IMR-90 (cell line): ENCODE measurements at regions not wholly inside any gene's neighbourhood (a gene's known extent, or its start where the extent isn't known, plus 50 kb on each side); places are given as distances from the start of the nearest gene placed in this dataset.

Experiments used
- ATAC-seq: fragments of 200-7000 bp; cut with Tn5 transposase; 2 replicates; pipeline ENCODE4 v1.9.1; 2020; ENCODE audit warnings: low read depth, mild to moderate bottlenecking, moderate library complexity
- BruUV-seq: library from RNA; stranded (reverse); fragments of 400-500 nt; replicated peaks from 2 replicates; lab custom pipeline; 2021; lab: Mats Ljungman, UMichigan
- CTCF ChIA-PET: fragments of 300-600 bp; formaldehyde crosslinking; extraction: SDS; loops from one replicate; lab custom pipeline; 2021; ENCODE audit warnings: antibody characterized with exemption; lab: Yijun Ruan, JAX
- POLR2A ChIA-PET: fragments of 300-600 bp; sonication (Branson Sonifier 250); formaldehyde crosslinking; loops from one replicate; lab custom pipeline; 2022; ENCODE audit warnings: antibody characterized with exemption; ENCODE audit not compliant: unreplicated experiment; lab: Charles Lee
- DNase-seq: peaks from one replicate; pipeline ENCODE4 v3.0.0; 2013
- H2AFZ ChIP-seq: replicated peaks from 2 replicates; pipeline ENCODE3; 2013; ENCODE audit warnings: low read length, mild to moderate bottlenecking; ENCODE audit not compliant: poor library complexity
- H2AK5ac ChIP-seq: 2 replicates; pipeline ENCODE4 v1.6.1; 2013; ENCODE audit warnings: low read depth, low read length, inconsistent platforms
- H2AK9ac ChIP-seq: replicated peaks from 2 replicates; pipeline ENCODE3; 2013; ENCODE audit warnings: mild to moderate bottlenecking, low read depth, low read length, moderate library complexity; ENCODE audit not compliant: poor library complexity
- H2BK120ac ChIP-seq: 2 replicates; pipeline ENCODE4 v1.6.1; 2013; ENCODE audit warnings: low read depth, low read length, inconsistent platforms
- H2BK15ac ChIP-seq: 3 replicates; pipeline ENCODE4 v1.6.1; 2013; ENCODE audit warnings: low read depth, low read length, inconsistent platforms
- H2BK20ac ChIP-seq: 2 replicates; pipeline ENCODE4 v1.6.1; 2013; ENCODE audit warnings: low read depth, mild to moderate bottlenecking, inconsistent platforms, low read length, moderate library complexity
- H2BK5ac ChIP-seq: 2 replicates; pipeline ENCODE4 v1.6.1; 2013; ENCODE audit warnings: mild to moderate bottlenecking, low read depth, low read length, inconsistent platforms; ENCODE audit not compliant: poor library complexity, severe bottlenecking
- H3K14ac ChIP-seq: replicated peaks from 2 replicates; pipeline ENCODE4 v1.6.1; 2013; ENCODE audit warnings: low read depth, low read length, inconsistent platforms
- H3K18ac ChIP-seq: 2 replicates; pipeline ENCODE4 v1.6.1; 2013; ENCODE audit warnings: low read depth, low read length, control low read depth
- H3K23ac ChIP-seq: 2 replicates; pipeline ENCODE4 v1.6.1; 2013; ENCODE audit warnings: low read depth, low read length, inconsistent platforms
- H3K27ac ChIP-seq: 2 replicates; pipeline ENCODE4 v1.5.1; 2013; ENCODE audit warnings: mild to moderate bottlenecking, control low read depth, low read length; ENCODE audit not compliant: insufficient read depth
- H3K27me3 ChIP-seq: 2 replicates; pipeline ENCODE4 v1.6.1; 2013; ENCODE audit warnings: low read length; ENCODE audit not compliant: control insufficient read depth, insufficient read depth
- H3K36me3 ChIP-seq: 2 replicates; pipeline ENCODE4 v1.6.1; 2013; ENCODE audit warnings: low read length, mixed read lengths; ENCODE audit not compliant: control insufficient read depth, insufficient read depth
- H3K4ac ChIP-seq: 2 replicates; pipeline ENCODE4 v1.6.1; 2013; ENCODE audit warnings: low read depth, low read length, inconsistent platforms
- H3K4me1 ChIP-seq: 2 replicates; pipeline ENCODE4 v1.6.1; 2013; ENCODE audit warnings: low read length, mixed read lengths; ENCODE audit not compliant: control insufficient read depth, insufficient read depth
- H3K4me2 ChIP-seq: 2 replicates; pipeline ENCODE4 v1.6.1; 2013; ENCODE audit warnings: low read depth, mild to moderate bottlenecking, control low read depth, low read length, moderate library complexity
- H3K4me3 ChIP-seq: 2 replicates; pipeline ENCODE4 v1.5.1; 2013; ENCODE audit warnings: low read depth, mild to moderate bottlenecking, control low read depth, low read length, moderate library complexity; ENCODE audit not compliant: insufficient read depth
- H3K56ac ChIP-seq: 2 replicates; pipeline ENCODE4 v1.6.1; 2013; ENCODE audit warnings: low read length, inconsistent platforms; ENCODE audit not compliant: insufficient read depth; ENCODE audit errors: extremely low read depth
- H3K79me1 ChIP-seq, 2 experiments: 2 replicates each; pipeline ENCODE4 v1.6.1; 2013; ENCODE audit warnings: low read length in 2 of 2, inconsistent platforms in 1 of 2, low read depth in 1 of 2
- H3K9ac ChIP-seq: 2 replicates; pipeline ENCODE4 v1.6.1; 2013; ENCODE audit warnings: low read depth, low read length, control low read depth
- H3K9me1 ChIP-seq: 2 replicates; pipeline ENCODE4 v1.6.1; 2013; ENCODE audit warnings: low read length, inconsistent platforms; ENCODE audit not compliant: insufficient read depth
- H3K9me3 ChIP-seq: 2 replicates; pipeline ENCODE4 v1.6.1; 2013; ENCODE audit warnings: low read length; ENCODE audit not compliant: control insufficient read depth, insufficient read depth
- H4K20me1 ChIP-seq: 2 replicates; pipeline ENCODE4 v1.6.1; 2013; ENCODE audit warnings: low read length, inconsistent platforms; ENCODE audit not compliant: insufficient read depth
- H4K5ac ChIP-seq: 2 replicates; pipeline ENCODE4 v1.6.1; 2013; ENCODE audit warnings: mild to moderate bottlenecking, low read depth, low read length, control low read depth
- H4K8ac ChIP-seq, 2 experiments: 2 replicates each; pipeline ENCODE4 v1.6.1; 2013; ENCODE audit warnings: low read depth in 2 of 2, low read length in 2 of 2, control low read depth in 1 of 2, inconsistent platforms in 1 of 2
- H4K91ac ChIP-seq: 2 replicates; pipeline ENCODE4 v1.6.1; 2013; ENCODE audit warnings: low read depth, low read length, inconsistent platforms; ENCODE audit not compliant: insufficient read depth
- CEBPB ChIP-seq: IDR thresholded peaks from 2 replicates; pipeline ENCODE4 v1.6.1; 2012; ENCODE audit warnings: low read depth, low read length, improper control_type of control experiment
- CHD1 ChIP-seq: IDR thresholded peaks from 2 replicates; pipeline ENCODE4 v1.6.1; 2012; ENCODE audit warnings: low read depth, low read length, improper control_type of control experiment
- CTCF ChIP-seq: conservative IDR thresholded peaks from 2 replicates; pipeline ENCODE4 v1.5.1; 2012; ENCODE audit warnings: mild to moderate bottlenecking, low read depth, low read length, improper control_type of control experiment
- ELK1 ChIP-seq: fragments of 150-350 bp; IDR thresholded peaks from 2 replicates; pipeline ENCODE4 v1.6.1; 2016; ENCODE audit warnings: low read depth, mild to moderate bottlenecking, low read length, moderate library complexity, borderline replicate concordance
- FOS ChIP-seq: fragments of 150-350 bp; IDR thresholded peaks from 2 replicates; pipeline ENCODE4 v1.6.1; 2016; ENCODE audit warnings: low read depth, low read length
- MAFK ChIP-seq: IDR thresholded peaks from 2 replicates; pipeline ENCODE4 v1.6.1; 2012; ENCODE audit warnings: low read depth, low read length, improper control_type of control experiment
- MXI1 ChIP-seq: IDR thresholded peaks from 2 replicates; pipeline ENCODE4 v1.6.1; 2012; ENCODE audit warnings: low read depth, mild to moderate bottlenecking, low read length, moderate library complexity, borderline replicate concordance
- NFE2L2 ChIP-seq: fragments of 150-350 bp; IDR thresholded peaks from 2 replicates; pipeline ENCODE4 v1.6.1; 2016; ENCODE audit warnings: low read depth, mild to moderate bottlenecking, low read length
- RCOR1 ChIP-seq: IDR thresholded peaks from 2 replicates; pipeline ENCODE4 v1.6.1; 2012; ENCODE audit warnings: mild to moderate bottlenecking, low read length, improper control_type of control experiment; ENCODE audit not compliant: insufficient replicate concordance
- RFX5 ChIP-seq: IDR thresholded peaks from 2 replicates; pipeline ENCODE4 v1.8.0; 2012; ENCODE audit warnings: low read depth, mild to moderate bottlenecking, low read length, moderate library complexity
- SMC3 ChIP-seq: fragments of 150-350 bp; IDR thresholded peaks from 2 replicates; pipeline ENCODE4 v1.6.1; 2016; ENCODE audit warnings: low read depth, mild to moderate bottlenecking, antibody characterized with exemption, low read length, moderate library complexity
- dilution Hi-C: fragments of 300-500 bp; cut with HindIII; formaldehyde crosslinking; loops from one replicate; pipeline ENCODE4 v1.14.3; 2018; ENCODE audit warnings: low sequenced_read_pairs; ENCODE audit not compliant: unreplicated experiment
- in situ Hi-C: fragments of 300-500 bp; cut with MboI; formaldehyde crosslinking; loops from 3 replicates; pipeline ENCODE4 v1.14.3; 2019; ENCODE audit warnings: low sequenced_read_pairs, inconsistent platforms, mixed read lengths
- intact Hi-C: fragments of 100-400 bp; cut with micrococcal nuclease; formaldehyde crosslinking; loops from 2 replicates; pipeline ENCODE4 v1.10.0; 2022

- Histone ChIP-seq H3K9me3 (no peaks in the 10 kb centered on the region; the same call in 1 of the 2 replicates), H3K27ac (no peak overlapping the region), H4K5ac (no peak overlapping the region), H3K9me1 (no peaks in the 10 kb centered on the region), H2AK5ac (no peak overlapping the region), H2BK15ac (no peak overlapping the region), H4K20me1 (no peaks in the 10 kb centered on the region), H3K4me3 (no peak overlapping the region), H2BK5ac (no peak overlapping the region), H3K79me1 (no peaks in the 10 kb centered on the region), H3K4ac (no peak overlapping the region), H2AK9ac (no peak overlapping the region), H3K56ac (no peak overlapping the region), H2BK120ac (no peak overlapping the region), H3K36me3 (no peaks in the 10 kb centered on the region), H2AFZ (no peak overlapping the region), H3K27me3 (no peaks in the 10 kb centered on the region), H4K8ac (no peak overlapping the region), H3K18ac (no peak overlapping the region), H4K91ac (no peak overlapping the region), H3K14ac (no peak overlapping the region), H2BK20ac (no peak overlapping the region), H3K23ac (no peak overlapping the region), H3K4me1 (no peaks in the 10 kb centered on the region), H3K4me2 (no peak overlapping the region), H3K9ac (no peak overlapping the region)
- dilution Hi-C loops (no loop called here), in situ Hi-C loops (no loop called here), intact Hi-C loops (no loop called here)
- ATAC-seq (no peak), DNase-seq (no peak)
- TF ChIP-seq NFE2L2 (no peak), RFX5 (no peak), FOS (no peak), MXI1 (no peak), RCOR1 (no peak), CTCF (no peak), MAFK (no peak), CEBPB (no peak), ELK1 (no peak), SMC3 (no peak), CHD1 (no peak)
- CTCF ChIA-PET: no interaction called here
- POLR2A ChIA-PET: no interaction called here
- no TSS peak for BruUV-seq
Observed at GRCh38 chr2:146847846-146848245, 997.0 kb upstream of the ACVR2A start.
